VCaP (cell line): ENCODE measurements at regions not wholly inside any gene's neighbourhood (a gene's known extent, or its start where the extent isn't known, plus 50 kb on each side); places are given as distances from the start of the nearest gene placed in this dataset.

Experiments
- H3K27ac ChIP-seq: fragments of 450-650 bp; 2 replicates; pipeline ENCODE4 v1.5.1; 2017
- TF ChIP-seq, protein P1 (sequence below): fragments of 450-650 bp; conservative IDR thresholded peaks from 2 replicates; pipeline ENCODE4 v1.5.1; 2017; ENCODE audit warnings: mild to moderate bottlenecking, moderate library complexity

DNA sequence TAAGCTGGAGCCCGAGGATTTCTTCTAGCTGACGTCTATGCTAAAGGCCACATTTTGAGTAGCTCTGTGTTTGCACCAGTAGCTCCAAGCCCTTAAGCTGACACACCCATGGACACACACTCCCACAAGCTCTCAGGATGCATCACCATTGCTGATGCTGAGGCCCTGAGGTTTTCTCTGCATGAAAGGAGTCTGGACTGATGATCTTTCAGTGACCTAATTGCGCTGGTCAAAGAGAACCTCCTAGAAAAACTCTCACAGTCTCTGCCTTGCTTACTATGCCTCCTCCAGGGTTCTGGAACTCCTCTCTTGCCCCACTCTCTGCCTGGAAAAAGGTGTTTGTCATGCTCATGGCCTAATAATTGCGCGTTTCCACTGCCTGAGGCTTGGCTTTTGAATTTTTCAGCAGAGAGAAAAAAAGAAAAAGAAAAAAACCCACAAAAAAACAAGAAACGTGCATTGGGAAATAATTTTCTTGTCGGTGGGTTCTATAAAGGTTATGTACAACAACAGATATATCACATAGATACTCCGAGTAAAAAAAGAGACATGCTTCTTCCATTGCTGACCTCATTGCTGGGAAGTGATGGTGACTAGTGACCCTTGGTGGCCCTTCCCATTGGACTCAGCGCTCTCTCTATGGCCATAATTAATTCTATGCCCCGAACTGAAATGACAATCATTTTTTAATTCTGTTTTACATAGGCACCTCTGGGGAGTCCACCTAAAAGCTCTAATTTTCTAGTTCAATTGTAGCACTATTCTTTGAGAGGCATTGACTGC is 297.0 kb downstream of the TDRD15 start:
- H3K27ac ChIP-seq, result no peak overlapping the region
- TF ChIP-seq, protein P1, sequence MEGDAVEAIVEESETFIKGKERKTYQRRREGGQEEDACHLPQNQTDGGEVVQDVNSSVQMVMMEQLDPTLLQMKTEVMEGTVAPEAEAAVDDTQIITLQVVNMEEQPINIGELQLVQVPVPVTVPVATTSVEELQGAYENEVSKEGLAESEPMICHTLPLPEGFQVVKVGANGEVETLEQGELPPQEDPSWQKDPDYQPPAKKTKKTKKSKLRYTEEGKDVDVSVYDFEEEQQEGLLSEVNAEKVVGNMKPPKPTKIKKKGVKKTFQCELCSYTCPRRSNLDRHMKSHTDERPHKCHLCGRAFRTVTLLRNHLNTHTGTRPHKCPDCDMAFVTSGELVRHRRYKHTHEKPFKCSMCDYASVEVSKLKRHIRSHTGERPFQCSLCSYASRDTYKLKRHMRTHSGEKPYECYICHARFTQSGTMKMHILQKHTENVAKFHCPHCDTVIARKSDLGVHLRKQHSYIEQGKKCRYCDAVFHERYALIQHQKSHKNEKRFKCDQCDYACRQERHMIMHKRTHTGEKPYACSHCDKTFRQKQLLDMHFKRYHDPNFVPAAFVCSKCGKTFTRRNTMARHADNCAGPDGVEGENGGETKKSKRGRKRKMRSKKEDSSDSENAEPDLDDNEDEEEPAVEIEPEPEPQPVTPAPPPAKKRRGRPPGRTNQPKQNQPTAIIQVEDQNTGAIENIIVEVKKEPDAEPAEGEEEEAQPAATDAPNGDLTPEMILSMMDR, result no peak

GRCh38 chr2:21422050-21422449 is 298.3 kb downstream of the TDRD15 start:
- no peak overlapping the region for H3K27ac ChIP-seq
- TF ChIP-seq, protein P1, result peak; percentile 67

DNA sequence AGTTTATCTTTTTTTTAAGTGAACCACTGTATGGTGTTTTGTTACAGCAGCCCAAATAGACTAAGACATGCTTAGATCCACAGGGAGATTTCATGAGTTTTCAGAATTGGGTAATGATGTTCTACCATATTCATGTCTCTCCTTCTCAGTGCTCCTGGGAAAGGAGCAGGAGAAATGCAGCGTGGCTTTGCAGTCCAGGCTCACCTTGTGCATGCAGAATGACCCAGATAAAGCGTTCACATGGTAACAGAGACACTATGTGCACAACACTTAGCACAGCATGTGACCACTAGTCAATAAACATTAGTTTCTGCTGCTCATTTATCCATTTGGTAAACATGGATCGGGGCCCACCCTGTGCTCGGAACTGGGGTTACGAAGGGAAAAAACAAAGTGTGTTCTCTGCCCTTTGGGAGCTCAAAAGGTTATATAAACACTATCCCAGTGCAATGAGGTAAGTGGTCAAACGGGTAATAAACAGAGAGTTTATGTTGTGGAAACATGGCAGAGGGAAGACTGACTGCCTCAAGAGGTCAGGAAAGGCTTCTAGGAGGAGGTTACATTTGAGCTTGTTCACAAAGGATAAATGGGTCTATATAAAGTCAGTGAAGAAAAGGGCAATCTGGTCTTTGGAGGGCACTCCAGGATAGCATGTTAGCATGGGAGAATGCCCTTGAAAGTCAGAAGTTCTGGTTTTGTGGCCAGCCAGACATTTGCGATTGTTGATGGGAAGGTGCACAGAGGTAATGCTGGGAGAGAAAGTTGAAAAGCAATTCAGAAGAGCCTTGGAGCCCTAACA is 299.2 kb downstream of the TDRD15 start:
- TF ChIP-seq, protein P1, result no peak

DNA sequence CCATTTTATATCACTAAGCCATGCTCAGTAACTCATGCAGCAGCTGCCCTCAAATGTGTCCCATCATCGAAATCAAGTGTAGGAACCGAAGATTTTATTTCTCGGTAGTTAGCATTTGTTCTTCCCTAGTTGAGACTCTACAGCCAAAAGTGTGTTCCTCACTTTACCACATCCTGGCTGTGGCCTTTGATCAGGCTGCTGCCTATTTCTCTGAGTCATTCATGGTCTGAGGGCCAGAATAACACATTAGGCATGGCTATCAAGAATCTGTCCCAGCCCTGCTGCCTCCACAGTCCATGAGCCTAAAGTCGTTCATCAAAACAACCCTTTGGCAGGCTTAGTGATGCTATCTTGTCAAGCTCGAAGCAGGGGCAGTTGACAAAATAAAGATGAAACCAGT is 300.1 kb downstream of the TDRD15 start:
- H3K27ac ChIP-seq, result no peak overlapping the region
- TF ChIP-seq, protein P1, result no peak

More for the DNA sequence above, 299.2 kb downstream of the TDRD15 start:
- no peak overlapping the region for H3K27ac ChIP-seq

DNA sequence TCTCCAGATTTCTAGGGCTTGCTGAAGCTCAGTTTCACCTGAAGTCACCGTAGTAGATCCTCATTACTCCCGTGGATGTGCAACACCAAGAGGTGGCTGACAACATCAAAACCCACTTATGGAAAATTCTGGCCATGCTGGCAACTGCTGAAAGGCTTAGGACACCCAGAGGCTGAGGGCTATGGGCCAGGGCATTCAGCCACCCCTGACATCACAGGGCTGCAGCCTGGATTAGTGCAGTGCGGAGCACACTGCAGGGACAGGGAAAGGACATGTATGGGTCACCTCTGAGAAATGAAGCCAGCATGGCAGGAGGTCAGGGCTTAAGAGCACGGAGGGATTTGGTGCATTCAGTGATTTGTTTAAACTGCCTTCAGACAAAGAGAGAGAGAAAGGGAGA is 300.6 kb downstream of the TDRD15 start:
- TF ChIP-seq, protein P1, result no peak
- H3K27ac ChIP-seq, result no peak overlapping the region

DNA sequence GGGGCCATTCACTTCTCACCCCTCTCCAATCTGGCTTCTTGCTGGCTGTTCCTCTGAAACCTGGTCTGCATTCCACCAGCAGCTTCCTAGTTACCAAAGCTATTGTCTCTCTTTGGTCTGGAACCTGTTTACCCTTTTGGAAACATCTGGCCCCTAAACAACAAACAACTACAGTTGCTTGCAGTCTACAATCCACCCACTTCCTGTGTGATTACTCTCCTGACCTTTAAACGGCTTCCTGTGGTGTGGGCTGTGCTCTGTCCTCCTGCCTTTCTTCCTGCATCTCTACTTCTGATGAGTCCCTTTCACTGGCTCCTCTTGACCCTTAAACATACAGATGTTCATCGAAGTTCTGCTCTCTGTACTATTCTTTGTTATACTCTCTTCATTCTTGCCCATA is 303.8 kb downstream of the TDRD15 start:
- H3K27ac ChIP-seq, result no peak overlapping the region
- TF ChIP-seq, protein P1, result no peak

- no peak overlapping the region for H3K27ac ChIP-seq
- TF ChIP-seq, protein P1, result no peak
These were observed 305.0 kb downstream of the TDRD15 start for GRCh38 chr2:21428754-21429153.
